ENCODE measurements at regions not wholly inside any gene's neighbourhood (a gene's known extent, or its start where the extent isn't known, plus 50 kb on each side); places are given as distances from the start of the nearest gene placed in this dataset.

DNA sequence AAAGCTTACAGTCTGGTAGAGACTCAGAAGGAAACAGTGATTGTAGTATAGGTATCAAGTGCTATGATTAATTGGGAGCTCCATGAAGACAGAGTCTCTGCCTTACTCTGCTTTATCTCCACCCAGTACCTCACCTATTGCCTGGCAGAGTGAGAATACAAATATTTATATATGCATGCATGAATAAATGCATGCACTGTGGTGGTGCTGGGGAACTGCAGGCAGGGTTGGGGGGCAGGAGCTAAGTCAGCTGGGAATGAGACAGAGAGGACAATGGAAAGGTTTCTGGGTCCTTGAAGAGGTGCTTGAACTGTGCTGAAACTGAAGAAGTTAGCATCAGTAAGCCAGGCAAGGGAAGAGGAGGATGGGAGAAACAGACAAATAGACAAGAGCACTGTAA is 80.8 kb upstream of the PPP2R2B start:
- TF ChIP-seq, protein P1, sequence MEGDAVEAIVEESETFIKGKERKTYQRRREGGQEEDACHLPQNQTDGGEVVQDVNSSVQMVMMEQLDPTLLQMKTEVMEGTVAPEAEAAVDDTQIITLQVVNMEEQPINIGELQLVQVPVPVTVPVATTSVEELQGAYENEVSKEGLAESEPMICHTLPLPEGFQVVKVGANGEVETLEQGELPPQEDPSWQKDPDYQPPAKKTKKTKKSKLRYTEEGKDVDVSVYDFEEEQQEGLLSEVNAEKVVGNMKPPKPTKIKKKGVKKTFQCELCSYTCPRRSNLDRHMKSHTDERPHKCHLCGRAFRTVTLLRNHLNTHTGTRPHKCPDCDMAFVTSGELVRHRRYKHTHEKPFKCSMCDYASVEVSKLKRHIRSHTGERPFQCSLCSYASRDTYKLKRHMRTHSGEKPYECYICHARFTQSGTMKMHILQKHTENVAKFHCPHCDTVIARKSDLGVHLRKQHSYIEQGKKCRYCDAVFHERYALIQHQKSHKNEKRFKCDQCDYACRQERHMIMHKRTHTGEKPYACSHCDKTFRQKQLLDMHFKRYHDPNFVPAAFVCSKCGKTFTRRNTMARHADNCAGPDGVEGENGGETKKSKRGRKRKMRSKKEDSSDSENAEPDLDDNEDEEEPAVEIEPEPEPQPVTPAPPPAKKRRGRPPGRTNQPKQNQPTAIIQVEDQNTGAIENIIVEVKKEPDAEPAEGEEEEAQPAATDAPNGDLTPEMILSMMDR (IDR thresholded peaks at IDR 0.05), result no peak
- no peak for TF ChIP-seq EP300 (IDR thresholded peaks at IDR 0.05)

Data from ovary (tissue), 3 donors.